ENCODE measurements at regions not wholly inside any gene's neighbourhood (a gene's known extent, or its start where the extent isn't known, plus 50 kb on each side); places are given as distances from the start of the nearest gene placed in this dataset.
"Not testable (repeated sequence)": the region's sequence is repeated elsewhere in the genome, so short reads cannot be mapped to it uniquely, and the experiment has no call there.

- FAIRE-seq: no peak
These were observed 1136.4 kb upstream of the TMEM132C start for GRCh38 chr12:127130506-127131124.

- no peak for FAIRE-seq
These were observed 1133.2 kb upstream of the TMEM132C start for GRCh38 chr12:127133675-127134335.

- not testable (repeated sequence) for FAIRE-seq
These were observed 1126.0 kb upstream of the TMEM132C start for GRCh38 chr12:127140864-127141484.

GRCh38 chr12:127143020-127143419 lies 1124.0 kb upstream of the TMEM132C start:
- no peak for FAIRE-seq

- FAIRE-seq: no peak
These were observed 1122.2 kb upstream of the TMEM132C start for GRCh38 chr12:127144770-127145169.

- FAIRE-seq: no peak
These were observed 1121.6 kb upstream of the TMEM132C start for GRCh38 chr12:127145241-127145928.

- FAIRE-seq: no peak
These were observed 1120.8 kb upstream of the TMEM132C start for GRCh38 chr12:127145929-127146789.

- FAIRE-seq: no peak
These were observed 1119.8 kb upstream of the TMEM132C start for GRCh38 chr12:127146991-127147718.

GRCh38 chr12:127147724-127148123 lies 1119.2 kb upstream of the TMEM132C start:
- no peak for FAIRE-seq

GRCh38 chr12:127148318-127148717 lies 1118.7 kb upstream of the TMEM132C start:
- no peak for FAIRE-seq

GRCh38 chr12:127149226-127149964 lies 1117.6 kb upstream of the TMEM132C start:
- no peak for FAIRE-seq

- FAIRE-seq: no peak
These were observed 1116.9 kb upstream of the TMEM132C start for GRCh38 chr12:127150028-127150427.

GRCh38 chr12:127150479-127150878 lies 1116.5 kb upstream of the TMEM132C start:
- no peak for FAIRE-seq

- FAIRE-seq: no peak
These were observed 1116.0 kb upstream of the TMEM132C start for GRCh38 chr12:127150956-127151355.

GRCh38 chr12:127153996-127154395 lies 1113.0 kb upstream of the TMEM132C start:
- no peak for FAIRE-seq

GRCh38 chr12:127154830-127155229 lies 1112.1 kb upstream of the TMEM132C start:
- not testable (repeated sequence) for FAIRE-seq

GRCh38 chr12:127155935-127156619 lies 1110.9 kb upstream of the TMEM132C start:
- FAIRE-seq: not testable (repeated sequence)

GRCh38 chr12:127157501-127158366 lies 1109.2 kb upstream of the TMEM132C start:
- FAIRE-seq: not testable (repeated sequence)

- FAIRE-seq: no peak
These were observed 1108.4 kb upstream of the TMEM132C start for GRCh38 chr12:127158385-127159061.
